Calu3 (cell line): ENCODE measurements at regions not wholly inside any gene's neighbourhood (a gene's known extent, or its start where the extent isn't known, plus 50 kb on each side); places are given as distances from the start of the nearest gene placed in this dataset.

ENCODE experiments used
- BruUV-seq: library from RNA; stranded (reverse); fragments of 400-500 nt; replicated peaks from 2 replicates; lab custom pipeline; 2021; lab: Mats Ljungman, UMichigan
- CTCF ChIA-PET: fragments of 300-600 bp; sonication (Branson Sonifier 250); formaldehyde crosslinking; loops from one replicate; lab custom pipeline; 2022; ENCODE audit warnings: antibody characterized with exemption; lab: Charles Lee
- DNase-seq: peaks from one replicate; pipeline ENCODE4 v3.0.0; 2022
- H3K27ac Mint-ChIP-seq: one replicate; pipeline ENCODE4 v1.8.0; 2022; ENCODE audit warnings: mixed read lengths; ENCODE audit not compliant: unreplicated experiment
- H3K27me3 Mint-ChIP-seq: one replicate; pipeline ENCODE4 v1.8.0; 2022; ENCODE audit warnings: mixed read lengths; ENCODE audit not compliant: unreplicated experiment
- H3K36me3 Mint-ChIP-seq: one replicate; pipeline ENCODE4 v1.8.0; 2022; ENCODE audit warnings: mild to moderate bottlenecking, moderate library complexity, mixed read lengths; ENCODE audit not compliant: insufficient read depth, unreplicated experiment
- H3K4me1 Mint-ChIP-seq: one replicate; pipeline ENCODE4 v1.8.0; 2022; ENCODE audit warnings: mild to moderate bottlenecking, low read depth, mixed read lengths; ENCODE audit not compliant: unreplicated experiment
- H3K4me3 Mint-ChIP-seq: one replicate; pipeline ENCODE4 v1.8.0; 2022; ENCODE audit warnings: mild to moderate bottlenecking, low read depth, moderate library complexity, mixed read lengths; ENCODE audit not compliant: unreplicated experiment
- H3K9me3 Mint-ChIP-seq: one replicate; pipeline ENCODE4 v1.8.0; 2022; ENCODE audit warnings: low read depth, mixed read lengths; ENCODE audit not compliant: unreplicated experiment
- intact Hi-C: fragments of 100-400 bp; cut with micrococcal nuclease; formaldehyde crosslinking; loops from one replicate; pipeline ENCODE4 v1.10.0; 2022; ENCODE audit not compliant: unreplicated experiment
- TF ChIP-seq, protein P1 (sequence below): fragments of 200-600 bp; IDR thresholded peaks from one replicate; pipeline ENCODE4 v1.8.0; 2022; ENCODE audit warnings: antibody characterized with exemption; ENCODE audit not compliant: unreplicated experiment

DNA sequence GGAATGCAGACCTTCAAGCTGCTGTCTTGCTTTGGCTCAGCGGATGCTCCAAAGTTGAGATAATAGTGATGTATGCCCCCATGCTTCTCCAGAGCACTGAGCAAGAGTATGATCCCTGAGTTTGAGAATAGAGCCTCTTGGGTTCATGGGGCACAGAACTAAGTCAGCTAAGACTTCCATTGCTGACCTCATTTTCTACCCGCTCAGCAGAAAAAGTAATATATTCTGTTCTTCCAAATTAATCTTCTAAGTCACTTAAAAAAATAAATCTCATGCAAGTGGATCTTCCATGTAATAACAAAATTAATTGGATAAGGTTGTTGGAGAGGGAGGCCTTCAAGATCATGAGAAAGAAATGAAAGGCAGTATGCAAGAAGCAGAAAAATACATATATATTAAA lies 483.9 kb downstream of the DNAH5 start:
- Mint-ChIP-seq H3K9me3 (peaks cover 2% of the 10 kb centered on the region), H3K27me3 (no peaks in the 10 kb centered on the region), H3K4me1 (no peaks in the 10 kb centered on the region), H3K27ac (no peak overlapping the region), H3K36me3 (no peaks in the 10 kb centered on the region), H3K4me3 (no peak overlapping the region)
- BruUV-seq, result no TSS peak
- TF ChIP-seq, protein P1, sequence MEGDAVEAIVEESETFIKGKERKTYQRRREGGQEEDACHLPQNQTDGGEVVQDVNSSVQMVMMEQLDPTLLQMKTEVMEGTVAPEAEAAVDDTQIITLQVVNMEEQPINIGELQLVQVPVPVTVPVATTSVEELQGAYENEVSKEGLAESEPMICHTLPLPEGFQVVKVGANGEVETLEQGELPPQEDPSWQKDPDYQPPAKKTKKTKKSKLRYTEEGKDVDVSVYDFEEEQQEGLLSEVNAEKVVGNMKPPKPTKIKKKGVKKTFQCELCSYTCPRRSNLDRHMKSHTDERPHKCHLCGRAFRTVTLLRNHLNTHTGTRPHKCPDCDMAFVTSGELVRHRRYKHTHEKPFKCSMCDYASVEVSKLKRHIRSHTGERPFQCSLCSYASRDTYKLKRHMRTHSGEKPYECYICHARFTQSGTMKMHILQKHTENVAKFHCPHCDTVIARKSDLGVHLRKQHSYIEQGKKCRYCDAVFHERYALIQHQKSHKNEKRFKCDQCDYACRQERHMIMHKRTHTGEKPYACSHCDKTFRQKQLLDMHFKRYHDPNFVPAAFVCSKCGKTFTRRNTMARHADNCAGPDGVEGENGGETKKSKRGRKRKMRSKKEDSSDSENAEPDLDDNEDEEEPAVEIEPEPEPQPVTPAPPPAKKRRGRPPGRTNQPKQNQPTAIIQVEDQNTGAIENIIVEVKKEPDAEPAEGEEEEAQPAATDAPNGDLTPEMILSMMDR, result no peak
- intact Hi-C loops, result no loop called here
- CTCF ChIA-PET, result interaction anchor here (0.6 kb wide), 1 partner anchor 272 kb away, joined by 3 read pairs; no protein-coding TSS in a partner anchor
- DNase-seq, result no peak

DNA sequence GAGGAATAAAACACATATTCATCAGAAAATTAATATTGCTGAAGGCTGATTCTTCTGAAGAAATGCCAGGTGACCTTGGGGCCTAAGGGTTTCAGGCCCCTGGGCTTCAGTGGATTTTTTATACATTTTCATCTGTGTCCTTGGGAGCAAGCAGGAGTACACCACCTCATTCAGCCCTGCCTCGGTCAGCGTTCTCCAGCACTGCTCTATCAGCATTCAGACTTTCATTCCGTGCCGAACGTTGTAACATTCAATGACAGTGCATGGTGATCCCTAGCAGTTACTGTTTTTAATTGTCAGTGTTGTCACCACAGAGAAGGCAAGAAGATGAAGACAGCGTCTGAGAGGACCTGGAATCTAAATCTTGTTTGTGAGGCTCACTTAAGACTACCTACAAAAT lies 490.4 kb downstream of the DNAH5 start:
- TF ChIP-seq, protein P1, result no peak
- no peak for DNase-seq
- no peak overlapping the region for H3K4me3 Mint-ChIP-seq
- no peaks in the 10 kb centered on the region for H3K4me1 Mint-ChIP-seq
- H3K27ac Mint-ChIP-seq, result no peak overlapping the region
- no peaks in the 10 kb centered on the region for H3K36me3 Mint-ChIP-seq
- H3K9me3 Mint-ChIP-seq, result no peaks in the 10 kb centered on the region
- CTCF ChIA-PET, result interaction anchor here (0.6 kb wide), 1 partner anchor 465 kb away, joined by 3 read pairs; no protein-coding TSS in a partner anchor
- no TSS peak for BruUV-seq
- no peaks in the 10 kb centered on the region for H3K27me3 Mint-ChIP-seq
- intact Hi-C loops, result no loop called here

DNA sequence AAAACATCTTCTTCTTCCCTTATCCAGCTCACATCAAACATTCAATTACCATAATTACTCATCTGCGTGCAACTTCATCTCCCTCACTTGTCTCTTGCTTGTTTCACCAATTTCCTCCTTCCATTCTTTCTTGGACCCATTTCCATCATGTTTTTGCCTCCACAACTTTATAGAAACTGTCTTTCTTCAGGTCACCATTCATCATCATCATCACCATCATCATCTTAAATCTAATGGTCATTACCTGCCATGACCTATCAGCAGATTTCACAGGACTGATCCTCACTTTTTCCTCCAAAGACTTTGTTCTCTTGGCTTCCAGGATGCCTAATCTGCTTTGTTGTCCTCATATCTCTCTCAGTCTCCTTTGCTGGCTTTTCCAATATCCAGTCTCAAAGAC lies 495.6 kb downstream of the DNAH5 start:
- Mint-ChIP-seq H3K36me3 (no peaks in the 10 kb centered on the region), H3K27ac (no peak overlapping the region), H3K9me3 (peaks cover 3% of the 10 kb centered on the region), H3K4me1 (no peaks in the 10 kb centered on the region), H3K27me3 (peaks cover 9% of the 10 kb centered on the region), H3K4me3 (no peak overlapping the region)
- no peak for DNase-seq
- TF ChIP-seq, protein P1, result no peak
- intact Hi-C loops, result no loop called here
- CTCF ChIA-PET, result no interaction called here
- BruUV-seq, result no TSS peak

DNA sequence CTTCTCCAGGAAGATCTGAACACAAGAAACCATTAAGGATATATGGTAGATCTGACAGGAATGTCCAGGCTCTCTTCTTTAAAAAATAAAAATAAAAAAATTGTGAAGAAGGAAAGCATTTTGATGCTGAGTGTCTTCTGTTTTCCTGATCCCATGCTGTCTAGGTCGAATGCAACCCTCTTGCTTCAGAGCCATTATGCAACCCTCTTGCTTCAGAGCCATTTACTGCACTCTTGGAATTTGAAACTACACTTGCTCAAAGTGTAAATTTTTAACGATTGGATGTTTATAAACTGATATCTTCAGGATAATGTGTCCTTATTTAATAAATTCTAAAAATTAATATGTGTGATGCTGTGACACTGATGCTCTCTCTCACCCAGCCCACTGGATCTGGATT lies 505.1 kb downstream of the DNAH5 start:
- TF ChIP-seq, protein P1, result no peak
- Mint-ChIP-seq H3K36me3 (no peaks in the 10 kb centered on the region), H3K4me3 (no peak overlapping the region), H3K9me3 (no peaks in the 10 kb centered on the region), H3K4me1 (no peaks in the 10 kb centered on the region), H3K27me3 (peaks cover 5% of the 10 kb centered on the region), H3K27ac (no peak overlapping the region)
- no TSS peak for BruUV-seq
- DNase-seq, result no peak
- CTCF ChIA-PET, result no interaction called here
- intact Hi-C loops, result no loop called here
